GM19463 (cell line): ENCODE measurements at regions not wholly inside any gene's neighbourhood (a gene's known extent, or its start where the extent isn't known, plus 50 kb on each side); places are given as distances from the start of the nearest gene placed in this dataset.

ENCODE experiments used
- ATAC-seq: cut with Tn5 transposase; IDR thresholded peaks from one replicate; pipeline ENCODE4 v1.9.1; 2021; ENCODE audit warnings: mild to moderate bottlenecking, moderate library complexity; ENCODE audit not compliant: unreplicated experiment

DNA sequence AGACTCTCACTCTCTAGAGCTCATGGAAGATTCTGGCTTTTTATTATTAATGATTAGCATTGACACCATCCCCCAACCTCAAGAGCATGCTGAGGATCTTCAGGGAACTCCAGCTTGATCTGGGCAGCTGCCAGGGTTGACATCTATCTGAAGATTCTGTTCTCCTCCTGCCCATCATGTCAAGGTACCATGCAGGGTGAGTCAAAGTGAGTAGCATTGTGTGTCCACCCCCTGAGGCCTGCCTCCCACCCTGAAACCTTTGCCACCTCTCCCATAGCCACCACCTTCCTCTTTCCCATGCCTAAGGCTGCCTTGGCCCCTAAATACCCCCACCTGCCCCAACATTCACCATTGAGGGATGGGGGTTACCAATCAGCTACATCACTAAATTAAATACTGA lies 70.1 kb upstream of the SLCO3A1 start:
- no peak for ATAC-seq

DNA sequence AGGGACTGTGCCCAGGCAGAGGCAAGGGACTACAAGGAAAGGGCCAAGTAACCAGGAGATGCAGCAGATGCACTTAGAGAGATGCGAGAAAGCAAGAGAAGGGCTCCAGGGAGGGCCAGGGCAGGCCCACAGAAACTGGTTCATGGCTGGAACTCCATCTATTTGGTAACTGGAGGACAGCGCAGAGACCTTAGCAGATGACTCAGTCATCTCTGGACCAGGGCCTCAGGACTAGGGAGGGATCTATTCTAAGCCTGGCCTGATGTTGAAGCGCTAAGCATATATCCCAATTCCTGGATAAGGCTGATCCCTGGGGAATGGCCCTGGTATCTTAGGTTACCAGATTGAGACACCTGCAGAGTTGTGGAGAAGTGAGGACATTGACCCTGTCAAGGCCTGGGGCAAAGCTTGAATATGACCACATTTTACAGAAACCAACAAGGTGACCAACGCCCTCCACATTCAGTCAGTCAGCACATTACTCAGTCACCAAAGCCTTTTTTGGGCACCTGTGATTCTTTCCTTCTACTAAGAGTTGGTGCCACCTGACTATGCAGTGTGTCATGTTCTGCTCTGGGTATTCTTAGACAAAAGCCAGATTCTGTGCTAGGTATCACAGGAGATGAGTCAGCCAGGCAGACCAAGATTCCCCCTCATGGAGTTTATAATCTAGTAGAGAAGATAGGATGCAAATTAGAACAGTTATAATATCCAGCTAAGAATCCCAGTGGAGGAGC lies 68.4 kb upstream of the SLCO3A1 start:
- no peak for ATAC-seq

DNA sequence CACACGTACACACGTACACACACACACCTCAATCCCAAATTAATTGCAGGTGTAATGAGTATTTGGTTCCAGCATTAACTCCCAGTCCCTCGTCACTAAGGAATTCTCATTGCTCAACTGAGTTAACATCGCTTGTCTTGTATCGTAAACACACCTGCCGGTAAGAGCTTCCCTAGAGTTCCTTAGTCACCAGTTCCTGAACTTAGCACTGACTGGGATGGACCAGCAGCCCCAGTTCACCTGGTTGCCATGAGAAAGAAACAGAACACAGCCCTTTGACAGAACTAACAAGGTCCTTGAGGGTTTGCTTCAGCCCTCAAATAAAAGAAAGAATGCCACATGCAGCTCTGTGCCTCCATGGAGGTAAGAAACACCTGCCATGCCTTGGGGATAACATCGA lies 66.3 kb upstream of the SLCO3A1 start:
- no peak for ATAC-seq

DNA sequence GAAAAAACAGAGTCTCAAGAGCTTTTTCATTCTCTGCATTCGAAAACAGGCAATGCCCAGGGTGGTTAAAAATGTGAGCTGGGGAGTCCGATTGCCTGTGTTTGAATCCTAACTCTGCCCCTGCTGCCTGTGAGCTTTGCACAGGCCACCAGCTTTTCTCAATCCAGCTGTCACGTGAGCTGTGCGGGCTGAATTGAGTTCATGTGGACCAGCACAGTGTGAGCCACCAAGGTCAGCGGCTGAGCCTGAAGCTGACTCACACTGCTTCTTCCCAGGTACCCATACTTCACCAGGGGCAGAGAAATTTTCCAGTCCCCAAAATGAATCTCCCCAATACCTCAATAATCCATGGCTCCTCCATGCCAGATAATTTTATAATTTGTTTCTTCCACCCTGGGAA lies 64.4 kb upstream of the SLCO3A1 start:
- ATAC-seq = no peak

DNA sequence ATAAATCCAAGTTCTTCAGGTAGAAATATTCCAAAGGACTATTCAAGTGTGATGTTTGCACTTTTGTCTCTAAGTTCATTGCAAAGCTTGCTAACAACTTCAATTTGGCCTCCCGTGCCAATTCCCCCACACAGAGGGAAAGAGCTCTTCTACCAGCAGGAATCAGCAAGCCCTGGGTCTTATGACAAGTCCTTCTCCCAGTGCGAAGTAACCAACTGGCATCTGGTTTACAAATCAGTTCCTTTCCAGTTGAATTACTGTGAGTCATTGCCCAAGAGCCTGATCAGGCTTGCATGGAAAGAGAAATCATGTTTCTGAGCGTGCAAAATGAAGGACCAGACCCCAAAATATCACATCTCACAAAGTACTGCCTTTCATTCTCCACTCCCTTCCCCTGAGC lies 62.7 kb upstream of the SLCO3A1 start:
- ATAC-seq = no peak

DNA sequence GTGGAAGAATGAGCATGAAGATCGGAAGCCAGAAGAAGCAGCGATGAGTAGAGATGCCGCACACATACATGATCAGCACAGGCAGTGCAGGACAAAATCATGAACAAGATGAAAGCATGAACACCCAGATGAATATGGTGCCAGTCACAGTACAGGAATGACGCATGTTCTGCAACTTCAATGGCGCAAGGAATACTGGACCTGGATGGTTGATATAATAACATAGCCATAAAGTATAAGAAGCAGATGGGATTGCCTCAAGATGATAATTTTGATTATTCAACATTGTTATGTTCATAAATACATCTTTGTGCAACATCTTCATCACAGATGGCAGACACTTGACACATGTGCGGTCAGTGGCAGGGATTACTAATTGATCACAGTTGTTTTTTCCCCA lies 59.7 kb upstream of the SLCO3A1 start:
- ATAC-seq = no peak

DNA sequence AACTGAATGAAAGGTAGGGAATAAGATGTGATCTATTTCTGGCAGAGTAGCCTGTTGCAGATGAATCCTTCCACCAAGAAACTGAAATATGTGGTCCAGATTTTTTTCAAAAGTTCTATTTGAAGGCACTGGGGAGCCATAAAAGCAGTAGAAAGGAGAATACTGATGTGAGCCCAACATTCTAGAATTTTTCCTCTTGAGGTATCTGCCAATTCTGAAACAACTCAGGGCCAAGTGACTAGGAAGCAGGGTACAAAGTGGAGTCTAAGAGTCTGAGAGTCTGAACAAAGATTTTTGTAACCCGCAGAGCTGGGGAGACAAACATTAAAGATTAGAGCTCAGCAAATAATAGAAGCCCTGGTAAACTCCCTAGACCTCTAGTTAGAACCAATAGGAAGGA lies 58.3 kb upstream of the SLCO3A1 start:
- ATAC-seq = no peak

DNA sequence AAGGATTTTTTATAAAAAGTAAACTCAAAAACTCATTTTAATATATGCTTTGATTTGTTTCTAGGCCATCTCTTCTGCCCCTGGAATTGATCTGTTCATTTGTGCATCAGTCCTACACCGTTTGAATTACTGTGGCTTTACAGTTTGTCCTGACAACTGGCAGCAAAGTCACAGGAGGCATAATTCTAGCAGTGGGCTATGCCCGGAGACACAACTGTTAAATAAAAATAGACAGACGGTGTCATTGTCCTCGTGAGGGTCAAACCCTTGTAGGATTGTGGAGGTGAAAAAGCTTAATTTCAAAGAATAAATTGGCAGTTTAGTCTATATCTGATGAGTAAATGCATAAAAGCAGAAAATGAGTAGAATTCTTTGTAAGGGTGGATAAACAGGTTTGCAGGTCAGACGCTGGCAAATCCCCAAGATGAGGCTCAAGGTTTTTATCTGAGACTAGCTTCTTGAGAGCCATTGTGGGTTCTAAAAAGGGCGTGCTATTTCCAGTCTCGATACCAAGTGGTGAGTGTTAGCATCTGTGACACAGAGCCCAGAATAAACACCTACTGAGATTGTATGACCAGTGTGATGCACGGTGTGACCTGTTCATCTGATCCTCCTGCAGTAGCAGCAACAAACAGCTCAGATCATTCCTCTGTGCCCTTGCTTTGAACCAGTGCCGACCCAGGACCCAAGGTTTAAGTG lies 51.5 kb upstream of the SLCO3A1 start:
- no peak for ATAC-seq

DNA sequence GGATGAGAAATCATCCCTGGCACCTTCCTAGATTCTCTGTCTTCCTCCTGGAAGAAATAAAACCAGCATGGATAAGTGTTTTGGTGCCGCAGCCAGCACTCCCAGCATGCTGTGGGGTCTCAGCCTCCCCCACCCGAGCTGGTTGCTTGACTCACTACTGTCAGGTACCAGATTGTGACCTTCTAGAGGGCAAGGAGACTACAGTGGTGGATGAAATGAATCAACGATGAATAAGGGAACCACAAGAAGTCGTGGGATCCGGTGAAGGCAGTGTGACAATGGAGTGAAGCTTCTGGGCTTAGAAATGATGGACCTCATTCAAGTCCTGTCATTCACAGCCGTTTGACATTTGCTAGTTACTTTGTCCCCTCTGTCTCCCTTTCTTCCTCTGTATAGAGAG lies 50.2 kb upstream of the SLCO3A1 start:
- ATAC-seq = no peak
